OCI-LY3 (cell line): ENCODE measurements at regions not wholly inside any gene's neighbourhood (a gene's known extent, or its start where the extent isn't known, plus 50 kb on each side); places are given as distances from the start of the nearest gene placed in this dataset.

Experiments
- H2AFZ ChIP-seq: fragments of 200-600, 300-600 bp; shearing (Covaris generic); 2 replicates; pipeline ENCODE4 v1.6.0; 2014; ENCODE audit warnings: antibody characterized with exemption, low read depth, low read length
- H3K27ac ChIP-seq: fragments of 200-600, 300-600 bp; sonication (generic); 2 replicates; pipeline ENCODE4 v1.5.1; 2014; ENCODE audit warnings: mild to moderate bottlenecking, low read length, moderate library complexity, mixed read lengths
- H3K27me3 ChIP-seq: fragments of 200-600, 300-600 bp; sonication (generic); 2 replicates; pipeline ENCODE4 v1.6.1; 2014; ENCODE audit warnings: low read depth, low read length, mixed read lengths
- H3K36me3 ChIP-seq: fragments of 200-600, 300-600 bp; sonication (generic); replicated peaks from 2 replicates; pipeline ENCODE3; 2014; ENCODE audit warnings: low read depth, low read length, mixed read lengths
- H3K4me1 ChIP-seq: fragments of 300-600, 200-600 bp; sonication (generic); 2 replicates; pipeline ENCODE4 v1.6.1; 2014; ENCODE audit warnings: low read length, mixed read lengths
- H3K4me2 ChIP-seq: fragments of 200-600, 300-600 bp; sonication (generic); 2 replicates; pipeline ENCODE4 v1.6.1; 2014; ENCODE audit warnings: low read length, mixed read lengths
- H3K4me3 ChIP-seq: fragments of 300-600, 200-600 bp; sonication (generic); 2 replicates; pipeline ENCODE4 v1.5.1; 2014; ENCODE audit warnings: antibody characterized with exemption, mild to moderate bottlenecking, low read length, moderate library complexity
- H3K79me2 ChIP-seq: fragments of 300-600, 200-600 bp; shearing (Covaris generic); 2 replicates; pipeline ENCODE4 v1.6.1; 2014; ENCODE audit warnings: mild to moderate bottlenecking, low read length, mixed read lengths
- H3K9ac ChIP-seq: fragments of 300-600, 200-600 bp; shearing (Covaris generic); 2 replicates; pipeline ENCODE4 v1.6.0; 2014; ENCODE audit warnings: mild to moderate bottlenecking, low read length, moderate library complexity
- H3K9me3 ChIP-seq: fragments of 200-600, 300-600 bp; shearing (Covaris generic); 2 replicates; pipeline ENCODE4 v1.6.1; 2014; ENCODE audit warnings: low read length, mixed read lengths; ENCODE audit not compliant: insufficient read depth
- H4K20me1 ChIP-seq: fragments of 200-600, 300-600 bp; sonication (generic); 2 replicates; pipeline ENCODE4 v1.6.1; 2016; ENCODE audit warnings: low read length, mixed read lengths; ENCODE audit not compliant: insufficient read depth
- EZH2phosphoT487 ChIP-seq: fragments of 200-600 bp; shearing (Covaris generic); IDR thresholded peaks from 2 replicates; pipeline ENCODE4 v1.6.1; 2018; ENCODE audit warnings: antibody characterized with exemption, mixed run types, low read depth
- TF ChIP-seq, protein P1 (sequence below): fragments of 200-600, 300-600 bp; sonication (generic); IDR thresholded peaks from 2 replicates; pipeline ENCODE4 v1.5.1; 2014; ENCODE audit warnings: antibody characterized with exemption, low read length, low read depth

DNA sequence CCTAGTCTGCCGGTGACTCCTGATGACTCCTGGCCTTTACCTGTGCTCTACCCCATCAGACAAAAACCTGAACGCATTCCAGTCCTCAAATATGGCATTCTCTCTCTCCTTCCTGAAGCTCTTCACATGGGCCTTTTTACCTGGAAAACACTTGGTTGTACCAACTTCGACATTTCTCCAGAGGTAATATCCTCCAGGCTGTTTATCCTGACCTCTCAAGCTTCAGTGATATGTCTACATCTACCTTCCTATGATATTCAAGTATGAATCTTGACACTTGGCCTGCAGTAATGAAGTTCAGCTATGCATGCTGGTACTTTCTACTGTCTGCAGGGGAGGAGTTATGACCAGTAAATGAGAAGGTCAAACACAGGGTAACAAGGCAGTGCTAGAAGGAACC lies 901.8 kb downstream of the VRK1 start:
- H3K4me1 ChIP-seq = peaks cover 32% of the 10 kb centered on the region
- peaks cover 13% of the 10 kb centered on the region for H3K9me3 ChIP-seq
- no peak overlapping the region for H3K4me3 ChIP-seq
- no peak overlapping the region for H3K9ac ChIP-seq
- H3K79me2 ChIP-seq = no peaks in the 10 kb centered on the region
- no peak overlapping the region for H3K4me2 ChIP-seq
- TF ChIP-seq EZH2phosphoT487 = no peak
- TF ChIP-seq, protein P1, sequence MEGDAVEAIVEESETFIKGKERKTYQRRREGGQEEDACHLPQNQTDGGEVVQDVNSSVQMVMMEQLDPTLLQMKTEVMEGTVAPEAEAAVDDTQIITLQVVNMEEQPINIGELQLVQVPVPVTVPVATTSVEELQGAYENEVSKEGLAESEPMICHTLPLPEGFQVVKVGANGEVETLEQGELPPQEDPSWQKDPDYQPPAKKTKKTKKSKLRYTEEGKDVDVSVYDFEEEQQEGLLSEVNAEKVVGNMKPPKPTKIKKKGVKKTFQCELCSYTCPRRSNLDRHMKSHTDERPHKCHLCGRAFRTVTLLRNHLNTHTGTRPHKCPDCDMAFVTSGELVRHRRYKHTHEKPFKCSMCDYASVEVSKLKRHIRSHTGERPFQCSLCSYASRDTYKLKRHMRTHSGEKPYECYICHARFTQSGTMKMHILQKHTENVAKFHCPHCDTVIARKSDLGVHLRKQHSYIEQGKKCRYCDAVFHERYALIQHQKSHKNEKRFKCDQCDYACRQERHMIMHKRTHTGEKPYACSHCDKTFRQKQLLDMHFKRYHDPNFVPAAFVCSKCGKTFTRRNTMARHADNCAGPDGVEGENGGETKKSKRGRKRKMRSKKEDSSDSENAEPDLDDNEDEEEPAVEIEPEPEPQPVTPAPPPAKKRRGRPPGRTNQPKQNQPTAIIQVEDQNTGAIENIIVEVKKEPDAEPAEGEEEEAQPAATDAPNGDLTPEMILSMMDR = no peak
- H3K27me3 ChIP-seq = peaks cover 88% of the 10 kb centered on the region
- H4K20me1 ChIP-seq = no peaks in the 10 kb centered on the region
- no peak overlapping the region for H3K27ac ChIP-seq
- no peak overlapping the region for H2AFZ ChIP-seq
- peaks cover 6% of the 10 kb centered on the region for H3K36me3 ChIP-seq

DNA sequence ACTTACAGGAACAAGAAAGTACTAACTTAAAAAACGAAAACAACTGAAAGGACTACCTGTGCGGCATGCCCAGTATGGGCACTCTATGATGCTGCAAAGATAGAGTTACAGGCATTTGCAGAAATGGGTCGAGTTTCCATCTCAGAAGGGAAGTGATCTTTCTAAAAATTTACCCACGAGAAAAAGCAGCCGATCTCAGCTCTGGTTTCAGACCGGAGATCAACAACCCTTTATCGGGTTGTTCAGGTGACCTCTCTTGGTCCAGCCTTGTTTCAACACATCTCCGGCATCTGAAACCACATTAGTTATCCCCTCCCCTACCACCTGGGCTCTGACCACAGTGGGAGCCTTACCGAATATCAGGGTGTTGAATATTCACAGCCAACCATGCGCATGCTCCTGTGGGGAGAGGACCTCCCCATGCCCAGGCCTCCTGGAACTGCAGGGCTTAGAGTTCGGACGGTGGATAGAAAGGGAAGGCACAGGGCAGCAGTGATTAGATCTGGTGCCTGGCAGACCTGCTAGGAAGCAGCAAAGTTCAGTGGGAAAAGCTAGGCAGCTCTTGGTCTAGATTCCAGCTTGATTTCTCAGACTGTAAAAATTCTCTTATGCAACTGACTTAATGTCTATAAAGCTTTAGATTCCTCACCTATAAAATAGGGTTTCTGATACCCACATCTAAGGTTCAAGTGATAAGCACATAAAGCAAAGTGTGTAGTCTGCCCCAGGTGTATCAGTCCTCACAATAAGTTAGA lies 906.0 kb downstream of the VRK1 start:
- H3K9ac ChIP-seq = no peak overlapping the region
- no peak overlapping the region for H2AFZ ChIP-seq
- peaks cover 13% of the 10 kb centered on the region for H3K9me3 ChIP-seq
- peaks cover 35% of the 10 kb centered on the region for H3K4me1 ChIP-seq
- no peak overlapping the region for H3K27ac ChIP-seq
- H3K36me3 ChIP-seq = peaks cover 6% of the 10 kb centered on the region
- H4K20me1 ChIP-seq = peaks cover 11% of the 10 kb centered on the region
- peaks cover 89% of the 10 kb centered on the region for H3K27me3 ChIP-seq
- TF ChIP-seq EZH2phosphoT487 = no peak
- TF ChIP-seq, protein P1 = no peak
- H3K4me2 ChIP-seq = peak overlapping the region; percentile 37
- peak overlapping the region; percentile 17 for H3K4me3 ChIP-seq
- H3K79me2 ChIP-seq = no peaks in the 10 kb centered on the region

DNA sequence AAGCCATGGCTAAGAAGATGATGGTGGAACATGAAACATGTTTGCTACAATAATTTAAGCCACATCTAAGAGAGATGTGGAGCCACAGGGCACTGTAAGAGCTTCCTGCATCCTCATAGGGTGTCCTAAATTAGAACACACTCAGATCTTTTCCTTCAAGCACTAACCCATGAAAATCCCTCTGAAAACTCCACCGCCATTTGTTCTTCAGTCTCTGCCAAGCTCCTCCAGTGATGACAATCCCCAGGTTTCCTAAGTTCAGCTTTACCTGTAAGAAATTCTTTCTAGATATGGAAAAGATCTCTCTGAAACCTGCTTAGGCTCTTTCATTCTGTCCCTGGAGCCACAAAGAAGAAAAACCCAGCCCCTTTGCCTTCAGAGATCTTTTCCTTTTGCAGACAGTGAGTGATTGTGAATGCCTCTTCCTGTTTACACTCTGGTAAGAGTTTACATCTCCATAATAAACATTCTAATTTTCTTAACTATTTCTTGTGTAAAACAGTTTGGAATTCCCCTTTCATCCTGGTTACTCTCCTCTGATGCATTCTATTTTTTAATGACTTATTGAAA lies 907.2 kb downstream of the VRK1 start:
- Histone ChIP-seq H3K9ac (no peak overlapping the region), H3K4me1 (peaks cover 30% of the 10 kb centered on the region), H3K36me3 (peaks cover 5% of the 10 kb centered on the region), H3K27me3 (peaks cover 89% of the 10 kb centered on the region), H3K4me2 (no peak overlapping the region), H3K9me3 (peaks cover 11% of the 10 kb centered on the region), H3K79me2 (no peaks in the 10 kb centered on the region), H3K27ac (no peak overlapping the region), H2AFZ (no peak overlapping the region), H3K4me3 (no peak overlapping the region), H4K20me1 (peaks cover 14% of the 10 kb centered on the region)
- TF ChIP-seq EZH2phosphoT487 = no peak
- TF ChIP-seq, protein P1 = no peak

DNA sequence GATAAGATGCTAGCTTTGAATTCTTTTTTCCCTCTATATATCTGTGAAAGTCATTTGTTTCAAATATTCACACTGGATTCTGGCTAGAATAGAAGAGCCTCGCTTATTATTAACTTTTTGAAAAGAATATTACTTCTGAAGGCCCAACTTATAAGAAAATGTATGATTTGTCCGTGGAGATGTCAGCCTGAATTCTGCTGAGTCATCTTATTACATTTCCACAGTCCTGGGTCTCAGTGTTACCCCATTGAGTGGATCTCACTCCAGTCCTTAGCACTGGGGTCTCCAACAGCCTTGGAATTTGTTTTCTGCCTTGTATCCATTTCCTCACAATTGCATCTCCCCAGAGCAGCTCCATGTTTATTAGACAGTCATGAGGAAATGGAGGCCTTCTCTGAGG lies 907.9 kb downstream of the VRK1 start:
- Histone ChIP-seq H3K4me3 (no peak overlapping the region), H3K9me3 (peaks cover 5% of the 10 kb centered on the region), H4K20me1 (peaks cover 14% of the 10 kb centered on the region), H3K27me3 (peaks cover 89% of the 10 kb centered on the region), H3K79me2 (no peaks in the 10 kb centered on the region), H3K36me3 (no peaks in the 10 kb centered on the region), H3K4me1 (peaks cover 30% of the 10 kb centered on the region), H3K4me2 (no peak overlapping the region), H2AFZ (no peak overlapping the region), H3K9ac (no peak overlapping the region), H3K27ac (no peak overlapping the region)
- TF ChIP-seq EZH2phosphoT487 = no peak
- TF ChIP-seq, protein P1 = no peak
